IMR-90 (cell line): ENCODE measurements at regions not wholly inside any gene's neighbourhood (a gene's known extent, or its start where the extent isn't known, plus 50 kb on each side); places are given as distances from the start of the nearest gene placed in this dataset.

Experiments used
- ATAC-seq: fragments of 200-7000 bp; cut with Tn5 transposase; 2 replicates; pipeline ENCODE4 v1.9.1; 2020; ENCODE audit warnings: low read depth, mild to moderate bottlenecking, moderate library complexity
- BruUV-seq: library from RNA; stranded (reverse); fragments of 400-500 nt; replicated peaks from 2 replicates; lab custom pipeline; 2021; lab: Mats Ljungman, UMichigan
- CTCF ChIA-PET: fragments of 300-600 bp; formaldehyde crosslinking; extraction: SDS; loops from one replicate; lab custom pipeline; 2021; ENCODE audit warnings: antibody characterized with exemption; lab: Yijun Ruan, JAX
- POLR2A ChIA-PET: fragments of 300-600 bp; sonication (Branson Sonifier 250); formaldehyde crosslinking; loops from one replicate; lab custom pipeline; 2022; ENCODE audit warnings: antibody characterized with exemption; ENCODE audit not compliant: unreplicated experiment; lab: Charles Lee
- DNase-seq: peaks from one replicate; pipeline ENCODE4 v3.0.0; 2013
- H2AFZ ChIP-seq: replicated peaks from 2 replicates; pipeline ENCODE3; 2013; ENCODE audit warnings: low read length, mild to moderate bottlenecking; ENCODE audit not compliant: poor library complexity
- H2AK5ac ChIP-seq: 2 replicates; pipeline ENCODE4 v1.6.1; 2013; ENCODE audit warnings: low read depth, low read length, inconsistent platforms
- H2AK9ac ChIP-seq: replicated peaks from 2 replicates; pipeline ENCODE3; 2013; ENCODE audit warnings: mild to moderate bottlenecking, low read depth, low read length, moderate library complexity; ENCODE audit not compliant: poor library complexity
- H2BK120ac ChIP-seq: 2 replicates; pipeline ENCODE4 v1.6.1; 2013; ENCODE audit warnings: low read depth, low read length, inconsistent platforms
- H2BK15ac ChIP-seq: 3 replicates; pipeline ENCODE4 v1.6.1; 2013; ENCODE audit warnings: low read depth, low read length, inconsistent platforms
- H2BK20ac ChIP-seq: 2 replicates; pipeline ENCODE4 v1.6.1; 2013; ENCODE audit warnings: low read depth, mild to moderate bottlenecking, inconsistent platforms, low read length, moderate library complexity
- H2BK5ac ChIP-seq: 2 replicates; pipeline ENCODE4 v1.6.1; 2013; ENCODE audit warnings: mild to moderate bottlenecking, low read depth, low read length, inconsistent platforms; ENCODE audit not compliant: poor library complexity, severe bottlenecking
- H3K14ac ChIP-seq: replicated peaks from 2 replicates; pipeline ENCODE4 v1.6.1; 2013; ENCODE audit warnings: low read depth, low read length, inconsistent platforms
- H3K18ac ChIP-seq: 2 replicates; pipeline ENCODE4 v1.6.1; 2013; ENCODE audit warnings: low read depth, low read length, control low read depth
- H3K23ac ChIP-seq: 2 replicates; pipeline ENCODE4 v1.6.1; 2013; ENCODE audit warnings: low read depth, low read length, inconsistent platforms
- H3K27ac ChIP-seq: 2 replicates; pipeline ENCODE4 v1.5.1; 2013; ENCODE audit warnings: mild to moderate bottlenecking, control low read depth, low read length; ENCODE audit not compliant: insufficient read depth
- H3K27me3 ChIP-seq: 2 replicates; pipeline ENCODE4 v1.6.1; 2013; ENCODE audit warnings: low read length; ENCODE audit not compliant: control insufficient read depth, insufficient read depth
- H3K36me3 ChIP-seq: 2 replicates; pipeline ENCODE4 v1.6.1; 2013; ENCODE audit warnings: low read length, mixed read lengths; ENCODE audit not compliant: control insufficient read depth, insufficient read depth
- H3K4ac ChIP-seq: 2 replicates; pipeline ENCODE4 v1.6.1; 2013; ENCODE audit warnings: low read depth, low read length, inconsistent platforms
- H3K4me1 ChIP-seq: 2 replicates; pipeline ENCODE4 v1.6.1; 2013; ENCODE audit warnings: low read length, mixed read lengths; ENCODE audit not compliant: control insufficient read depth, insufficient read depth
- H3K4me2 ChIP-seq: 2 replicates; pipeline ENCODE4 v1.6.1; 2013; ENCODE audit warnings: low read depth, mild to moderate bottlenecking, control low read depth, low read length, moderate library complexity
- H3K4me3 ChIP-seq: 2 replicates; pipeline ENCODE4 v1.5.1; 2013; ENCODE audit warnings: low read depth, mild to moderate bottlenecking, control low read depth, low read length, moderate library complexity; ENCODE audit not compliant: insufficient read depth
- H3K56ac ChIP-seq: 2 replicates; pipeline ENCODE4 v1.6.1; 2013; ENCODE audit warnings: low read length, inconsistent platforms; ENCODE audit not compliant: insufficient read depth; ENCODE audit errors: extremely low read depth
- H3K79me1 ChIP-seq, 2 experiments: 2 replicates each; pipeline ENCODE4 v1.6.1; 2013; ENCODE audit warnings: low read length in 2 of 2, inconsistent platforms in 1 of 2, low read depth in 1 of 2
- H3K9ac ChIP-seq: 2 replicates; pipeline ENCODE4 v1.6.1; 2013; ENCODE audit warnings: low read depth, low read length, control low read depth
- H3K9me1 ChIP-seq: 2 replicates; pipeline ENCODE4 v1.6.1; 2013; ENCODE audit warnings: low read length, inconsistent platforms; ENCODE audit not compliant: insufficient read depth
- H3K9me3 ChIP-seq: 2 replicates; pipeline ENCODE4 v1.6.1; 2013; ENCODE audit warnings: low read length; ENCODE audit not compliant: control insufficient read depth, insufficient read depth
- H4K20me1 ChIP-seq: 2 replicates; pipeline ENCODE4 v1.6.1; 2013; ENCODE audit warnings: low read length, inconsistent platforms; ENCODE audit not compliant: insufficient read depth
- H4K5ac ChIP-seq: 2 replicates; pipeline ENCODE4 v1.6.1; 2013; ENCODE audit warnings: mild to moderate bottlenecking, low read depth, low read length, control low read depth
- H4K8ac ChIP-seq, 2 experiments: 2 replicates each; pipeline ENCODE4 v1.6.1; 2013; ENCODE audit warnings: low read depth in 2 of 2, low read length in 2 of 2, control low read depth in 1 of 2, inconsistent platforms in 1 of 2
- H4K91ac ChIP-seq: 2 replicates; pipeline ENCODE4 v1.6.1; 2013; ENCODE audit warnings: low read depth, low read length, inconsistent platforms; ENCODE audit not compliant: insufficient read depth
- BHLHE40 ChIP-seq: fragments of 150-350 bp; IDR thresholded peaks from 2 replicates; pipeline ENCODE4 v1.6.1; 2016; ENCODE audit warnings: mild to moderate bottlenecking, low read depth, low read length
- CEBPB ChIP-seq: IDR thresholded peaks from 2 replicates; pipeline ENCODE4 v1.6.1; 2012; ENCODE audit warnings: low read depth, low read length, improper control_type of control experiment
- CHD1 ChIP-seq: IDR thresholded peaks from 2 replicates; pipeline ENCODE4 v1.6.1; 2012; ENCODE audit warnings: low read depth, low read length, improper control_type of control experiment
- FOS ChIP-seq: fragments of 150-350 bp; IDR thresholded peaks from 2 replicates; pipeline ENCODE4 v1.6.1; 2016; ENCODE audit warnings: low read depth, low read length
- MAFK ChIP-seq: IDR thresholded peaks from 2 replicates; pipeline ENCODE4 v1.6.1; 2012; ENCODE audit warnings: low read depth, low read length, improper control_type of control experiment
- MAZ ChIP-seq: IDR thresholded peaks from 2 replicates; pipeline ENCODE4 v1.6.1; 2012; ENCODE audit warnings: low read depth, mild to moderate bottlenecking, low read length, improper control_type of control experiment, moderate library complexity, borderline replicate concordance
- MXI1 ChIP-seq: IDR thresholded peaks from 2 replicates; pipeline ENCODE4 v1.6.1; 2012; ENCODE audit warnings: low read depth, mild to moderate bottlenecking, low read length, moderate library complexity, borderline replicate concordance
- NFE2L2 ChIP-seq: fragments of 150-350 bp; IDR thresholded peaks from 2 replicates; pipeline ENCODE4 v1.6.1; 2016; ENCODE audit warnings: low read depth, mild to moderate bottlenecking, low read length
- POLR2A ChIP-seq: IDR thresholded peaks from 2 replicates; pipeline ENCODE4 v1.6.1; 2012; ENCODE audit warnings: mild to moderate bottlenecking, low read depth, low read length
- RAD21 ChIP-seq: IDR thresholded peaks from 2 replicates; pipeline ENCODE4 v1.6.1; 2012; ENCODE audit warnings: low read length, improper control_type of control experiment
- RCOR1 ChIP-seq: IDR thresholded peaks from 2 replicates; pipeline ENCODE4 v1.6.1; 2012; ENCODE audit warnings: mild to moderate bottlenecking, low read length, improper control_type of control experiment; ENCODE audit not compliant: insufficient replicate concordance
- RFX5 ChIP-seq: IDR thresholded peaks from 2 replicates; pipeline ENCODE4 v1.8.0; 2012; ENCODE audit warnings: low read depth, mild to moderate bottlenecking, low read length, moderate library complexity
- SMC3 ChIP-seq: fragments of 150-350 bp; IDR thresholded peaks from 2 replicates; pipeline ENCODE4 v1.6.1; 2016; ENCODE audit warnings: low read depth, mild to moderate bottlenecking, antibody characterized with exemption, low read length, moderate library complexity
- WGBS, 2 experiments: methylation state at CpG; one replicate each; pipeline versions ENCODE4 v1.1.5 to v1.1.7; 2013; ENCODE audit warnings: missing lambda C conversion rate in 2 of 2; ENCODE audit not compliant: insufficient read length in 1 of 2; ENCODE audit errors: extremely low coverage in 2 of 2; 5-methylcytosine and 5-hydroxymethylcytosine counted together
- dilution Hi-C: fragments of 300-500 bp; cut with HindIII; formaldehyde crosslinking; loops from one replicate; pipeline ENCODE4 v1.14.3; 2018; ENCODE audit warnings: low sequenced_read_pairs; ENCODE audit not compliant: unreplicated experiment
- in situ Hi-C: fragments of 300-500 bp; cut with MboI; formaldehyde crosslinking; loops from 3 replicates; pipeline ENCODE4 v1.14.3; 2019; ENCODE audit warnings: low sequenced_read_pairs, inconsistent platforms, mixed read lengths
- intact Hi-C: fragments of 100-400 bp; cut with micrococcal nuclease; formaldehyde crosslinking; loops from 2 replicates; pipeline ENCODE4 v1.10.0; 2022
- TF ChIP-seq, protein P1 (sequence below): fragments of 150-350 bp; IDR thresholded peaks from 2 replicates; pipeline ENCODE4 v1.6.1; 2017; ENCODE audit warnings: mild to moderate bottlenecking, antibody characterized with exemption, low read length, low read depth
- TF ChIP-seq, protein P2 (sequence below): conservative IDR thresholded peaks from 2 replicates; pipeline ENCODE4 v1.5.1; 2012; ENCODE audit warnings: mild to moderate bottlenecking, low read depth, low read length, improper control_type of control experiment
- TF ChIP-seq, protein P3 (sequence below): fragments of 150-350 bp; IDR thresholded peaks from 2 replicates; pipeline ENCODE4 v1.6.1; 2016; ENCODE audit warnings: low read depth, mild to moderate bottlenecking, low read length, moderate library complexity, borderline replicate concordance

DNA sequence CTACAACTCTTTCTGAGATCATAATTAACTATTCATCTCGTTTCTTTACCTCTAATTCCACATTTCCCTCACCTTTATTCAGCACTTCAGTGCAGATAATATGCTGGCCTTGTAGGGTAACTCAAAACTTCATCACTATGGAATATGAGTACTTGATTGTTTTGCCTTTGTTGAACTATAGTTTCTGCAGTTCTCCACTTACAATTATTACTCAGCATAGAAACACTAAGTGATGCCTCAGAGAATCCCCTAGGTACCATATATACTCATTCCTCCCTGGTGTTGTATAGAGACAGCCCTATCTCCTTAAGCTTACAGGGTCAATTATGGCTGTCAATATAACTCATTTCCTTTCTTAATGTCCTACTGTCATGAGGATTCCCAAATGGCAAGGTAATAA, 380.6 kb upstream of the RBMS3 start:
- Histone ChIP-seq H3K23ac (no peak overlapping the region), H3K18ac (no peak overlapping the region), H2BK15ac (no peak overlapping the region), H3K9me1 (no peaks in the 10 kb centered on the region), H3K27me3 (no peaks in the 10 kb centered on the region), H2AFZ (no peak overlapping the region), H4K91ac (no peak overlapping the region), H4K5ac (no peak overlapping the region), H3K4me2 (no peak overlapping the region), H2AK9ac (no peak overlapping the region), H3K79me1 (no peaks in the 10 kb centered on the region), H3K36me3 (no peaks in the 10 kb centered on the region), H2BK120ac (no peak overlapping the region), H4K8ac (no peak overlapping the region), H3K27ac (no peak overlapping the region), H4K20me1 (no peaks in the 10 kb centered on the region), H3K14ac (no peak overlapping the region), H3K9me3 (no peaks in the 10 kb centered on the region), H2BK20ac (no peak overlapping the region), H3K4ac (no peak overlapping the region), H2BK5ac (no peak overlapping the region), H3K4me3 (no peak overlapping the region), H3K4me1 (no peaks in the 10 kb centered on the region), H2AK5ac (no peak overlapping the region), H3K56ac (no peak overlapping the region), H3K9ac (no peak overlapping the region)
- dilution Hi-C loops (no loop called here), intact Hi-C loops (no loop called here), in situ Hi-C loops (no loop called here)
- ChIA-PET CTCF (no interaction called here), POLR2A (no interaction called here)
- WGBS, 2 experiments: no CpG with 5 or more reads among the region's 1 CpG
- ATAC-seq (no peak; the same call in 1 of the 2 replicates), DNase-seq (no peak)
- TF ChIP-seq, protein P1, sequence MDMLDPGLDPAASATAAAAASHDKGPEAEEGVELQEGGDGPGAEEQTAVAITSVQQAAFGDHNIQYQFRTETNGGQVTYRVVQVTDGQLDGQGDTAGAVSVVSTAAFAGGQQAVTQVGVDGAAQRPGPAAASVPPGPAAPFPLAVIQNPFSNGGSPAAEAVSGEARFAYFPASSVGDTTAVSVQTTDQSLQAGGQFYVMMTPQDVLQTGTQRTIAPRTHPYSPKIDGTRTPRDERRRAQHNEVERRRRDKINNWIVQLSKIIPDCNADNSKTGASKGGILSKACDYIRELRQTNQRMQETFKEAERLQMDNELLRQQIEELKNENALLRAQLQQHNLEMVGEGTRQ: no peak
- TF ChIP-seq RCOR1: no peak
- TF ChIP-seq BHLHE40: no peak
- no peak for TF ChIP-seq FOS
- TF ChIP-seq NFE2L2: no peak
- no peak for TF ChIP-seq RFX5
- no peak for TF ChIP-seq CHD1
- no peak for TF ChIP-seq MAFK
- TF ChIP-seq MAZ: no peak
- TF ChIP-seq, protein P2, sequence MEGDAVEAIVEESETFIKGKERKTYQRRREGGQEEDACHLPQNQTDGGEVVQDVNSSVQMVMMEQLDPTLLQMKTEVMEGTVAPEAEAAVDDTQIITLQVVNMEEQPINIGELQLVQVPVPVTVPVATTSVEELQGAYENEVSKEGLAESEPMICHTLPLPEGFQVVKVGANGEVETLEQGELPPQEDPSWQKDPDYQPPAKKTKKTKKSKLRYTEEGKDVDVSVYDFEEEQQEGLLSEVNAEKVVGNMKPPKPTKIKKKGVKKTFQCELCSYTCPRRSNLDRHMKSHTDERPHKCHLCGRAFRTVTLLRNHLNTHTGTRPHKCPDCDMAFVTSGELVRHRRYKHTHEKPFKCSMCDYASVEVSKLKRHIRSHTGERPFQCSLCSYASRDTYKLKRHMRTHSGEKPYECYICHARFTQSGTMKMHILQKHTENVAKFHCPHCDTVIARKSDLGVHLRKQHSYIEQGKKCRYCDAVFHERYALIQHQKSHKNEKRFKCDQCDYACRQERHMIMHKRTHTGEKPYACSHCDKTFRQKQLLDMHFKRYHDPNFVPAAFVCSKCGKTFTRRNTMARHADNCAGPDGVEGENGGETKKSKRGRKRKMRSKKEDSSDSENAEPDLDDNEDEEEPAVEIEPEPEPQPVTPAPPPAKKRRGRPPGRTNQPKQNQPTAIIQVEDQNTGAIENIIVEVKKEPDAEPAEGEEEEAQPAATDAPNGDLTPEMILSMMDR: no peak
- TF ChIP-seq SMC3: no peak
- TF ChIP-seq RAD21: no peak
- no peak for TF ChIP-seq CEBPB
- no peak for TF ChIP-seq POLR2A
- TF ChIP-seq MXI1: no peak
- TF ChIP-seq, protein P3, sequence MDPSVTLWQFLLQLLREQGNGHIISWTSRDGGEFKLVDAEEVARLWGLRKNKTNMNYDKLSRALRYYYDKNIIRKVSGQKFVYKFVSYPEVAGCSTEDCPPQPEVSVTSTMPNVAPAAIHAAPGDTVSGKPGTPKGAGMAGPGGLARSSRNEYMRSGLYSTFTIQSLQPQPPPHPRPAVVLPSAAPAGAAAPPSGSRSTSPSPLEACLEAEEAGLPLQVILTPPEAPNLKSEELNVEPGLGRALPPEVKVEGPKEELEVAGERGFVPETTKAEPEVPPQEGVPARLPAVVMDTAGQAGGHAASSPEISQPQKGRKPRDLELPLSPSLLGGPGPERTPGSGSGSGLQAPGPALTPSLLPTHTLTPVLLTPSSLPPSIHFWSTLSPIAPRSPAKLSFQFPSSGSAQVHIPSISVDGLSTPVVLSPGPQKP: no peak
- no TSS peak for BruUV-seq
